GM12878 (cell line): ENCODE measurements at regions not wholly inside any gene's neighbourhood (a gene's known extent, or its start where the extent isn't known, plus 50 kb on each side); places are given as distances from the start of the nearest gene placed in this dataset.

Experiments used
- ATAC-seq: fragments of 200-7000 bp; cut with Tn5 transposase; 3 replicates; pipeline ENCODE4 v1.9.1; 2020; ENCODE audit warnings: mild to moderate bottlenecking, moderate library complexity
- BruUV-seq: library from RNA; stranded (reverse); fragments of 400-500 nt; replicated peaks from 2 replicates; lab custom pipeline; 2021; lab: Mats Ljungman, UMichigan
- CTCF ChIA-PET: fragments of 300-600 bp; sonication (Branson Sonifier 250); formaldehyde crosslinking; extraction: SDS; loops from one replicate; lab custom pipeline; 2021; ENCODE audit warnings: inconsistent platforms; lab: Yijun Ruan, JAX
- POLR2A ChIA-PET: fragments of 350-600 bp; formaldehyde crosslinking; extraction: SDS; loops from one replicate; lab custom pipeline; 2021; ENCODE audit warnings: inconsistent platforms; lab: Charles Lee
- RAD21 ChIA-PET: fragments of 300-600 bp; sonication (Branson Sonifier 250); formaldehyde crosslinking; loops from one replicate; lab custom pipeline; 2023; ENCODE audit warnings: antibody characterized with exemption; ENCODE audit not compliant: unreplicated experiment; lab: Charles Lee
- SMC1A ChIA-PET: fragments of 300-600 bp; sonication (Branson Sonifier 250); formaldehyde crosslinking; loops from one replicate; lab custom pipeline; 2023; ENCODE audit not compliant: unreplicated experiment, uncharacterized antibody; lab: Charles Lee
- DNase-seq: peaks from one replicate; pipeline ENCODE4 v3.0.0-alpha.2; 2011; ENCODE audit warnings: low read depth, low spot score
- FAIRE-seq: peaks from 3 replicates; lab custom pipeline; 2011; peaks lifted over from hg19 to GRCh38; lab: Jason Lieb, UNC
- H2AFZ ChIP-seq: 2 replicates; pipeline ENCODE4 v1.6.0; 2011; ENCODE audit warnings: low read depth, low read length, control low read depth; ENCODE audit not compliant: control insufficient read depth
- H3K27ac ChIP-seq: 2 replicates; pipeline ENCODE4 v1.5.1; 2011; ENCODE audit warnings: control low read depth; ENCODE audit not compliant: control insufficient read depth, insufficient read depth
- H3K27me3 ChIP-seq, 2 experiments: replicated peaks in 1 of 2; 2 replicates each; pipeline versions ENCODE4 v1.6.0 to v1.6.1; 2011; ENCODE audit warnings: low read length in 1 of 2; ENCODE audit not compliant: control insufficient read depth in 2 of 2, insufficient read depth in 2 of 2
- H3K36me3 ChIP-seq, 2 experiments: 2 replicates each; pipeline ENCODE4 v1.5.1; 2011; ENCODE audit warnings: low read length in 1 of 2; ENCODE audit not compliant: control insufficient read depth in 2 of 2, insufficient read depth in 2 of 2
- H3K4me1 ChIP-seq: 2 replicates; pipeline ENCODE4 v1.6.1; 2011; ENCODE audit warnings: mild to moderate bottlenecking, low read length, moderate library complexity, mixed read lengths; ENCODE audit not compliant: control insufficient read depth, insufficient read depth
- H3K4me2 ChIP-seq: 2 replicates; pipeline ENCODE4 v1.6.0; 2011; ENCODE audit warnings: control low read depth; ENCODE audit not compliant: control insufficient read depth, insufficient read depth
- H3K4me3 ChIP-seq: fragments of 200-600 bp; sonication (generic); 2 replicates; pipeline ENCODE4 v1.5.1; 2016
- H3K79me2 ChIP-seq: 2 replicates; pipeline ENCODE4 v1.6.0; 2011; ENCODE audit warnings: low read length; ENCODE audit not compliant: control insufficient read depth, insufficient read depth
- H3K9ac ChIP-seq: 2 replicates; pipeline ENCODE4 v1.8.0; 2011; ENCODE audit warnings: low read length, control low read depth, mixed read lengths; ENCODE audit not compliant: control insufficient read depth, insufficient read depth
- H3K9me3 ChIP-seq: replicated peaks from 3 replicates; pipeline ENCODE4 v1.5.1; 2011; ENCODE audit warnings: mild to moderate bottlenecking, low read length; ENCODE audit not compliant: control insufficient read depth, insufficient read depth
- H4K20me1 ChIP-seq: 2 replicates; pipeline ENCODE4 v1.6.0; 2011; ENCODE audit not compliant: control insufficient read depth, insufficient read depth
- CHD2 ChIP-seq: IDR thresholded peaks from 2 replicates; pipeline ENCODE4 v1.6.1; 2011; ENCODE audit warnings: low read depth, low read length, improper control_type of control experiment, borderline replicate concordance
- CTCF ChIP-seq, 3 experiments: IDR thresholded peaks in 2 of 3; conservative IDR thresholded peaks in 1 of 3; 2 replicates each; pipeline ENCODE4 v1.5.1; 2011; ENCODE audit warnings: low read depth in 3 of 3, low read length in 3 of 3, mild to moderate bottlenecking in 3 of 3, control low read depth in 2 of 3, moderate library complexity in 2 of 3, inconsistent platforms in 1 of 3, mixed read lengths in 1 of 3; ENCODE audit not compliant: control insufficient read depth in 2 of 3, insufficient read depth in 1 of 3; ENCODE audit errors: extremely low read depth in 1 of 3
- EED ChIP-seq: sonication (generic); IDR thresholded peaks from 2 replicates; pipeline ENCODE4 v1.6.1; 2016; ENCODE audit warnings: antibody characterized with exemption, low read depth
- MEF2A ChIP-seq: IDR thresholded peaks from 2 replicates; pipeline ENCODE4 v1.6.1; 2011; ENCODE audit warnings: low read depth, mild to moderate bottlenecking, low read length, moderate library complexity; ENCODE audit not compliant: insufficient read depth
- RAD21 ChIP-seq: IDR thresholded peaks from 2 replicates; pipeline ENCODE4 v1.6.1; 2011; ENCODE audit warnings: mild to moderate bottlenecking, low read depth, low read length, moderate library complexity; ENCODE audit not compliant: insufficient read depth
- SMAD5 ChIP-seq: IDR thresholded peaks from 2 replicates; pipeline ENCODE4 v1.6.1; 2016; ENCODE audit warnings: antibody characterized with exemption, low read depth
- SMC3 ChIP-seq: IDR thresholded peaks from 2 replicates; pipeline ENCODE4 v1.6.1; 2011; ENCODE audit warnings: low read length, improper control_type of control experiment, borderline replicate concordance
- TAF1 ChIP-seq: IDR thresholded peaks from 2 replicates; pipeline ENCODE4 v1.6.1; 2011; ENCODE audit warnings: mild to moderate bottlenecking, low read depth, low read length, borderline replicate concordance
- WGBS: methylation state at CpG from one replicate; pipeline ENCODE4 v1.1.6; 2016; ENCODE audit warnings: low lambda C conversion rate; ENCODE audit not compliant: insufficient replicate concordance, insufficient coverage; ENCODE audit errors: missing lambda C conversion rate; 5-methylcytosine and 5-hydroxymethylcytosine counted together
- in situ Hi-C: fragments of 300-500 bp; cut with MboI; formaldehyde crosslinking; loops from 9 replicates; pipeline ENCODE4 v1.14.3; 2018; ENCODE audit warnings: mixed read lengths
- intact Hi-C: fragments of 100-400 bp; cut with micrococcal nuclease; formaldehyde crosslinking; loops from one replicate; pipeline ENCODE4 v1.14.2; 2022; ENCODE audit not compliant: unreplicated experiment

- Histone ChIP-seq H3K36me3 (no peaks in the 10 kb centered on the region), H3K9ac (no peak overlapping the region), H3K4me1 (no peaks in the 10 kb centered on the region), H3K4me2 (no peak overlapping the region), H3K79me2 (no peaks in the 10 kb centered on the region), H3K27me3 (no peaks in the 10 kb centered on the region), H3K9me3 (no peaks in the 10 kb centered on the region), H4K20me1 (no peaks in the 10 kb centered on the region), H3K27ac (no peak overlapping the region), H2AFZ (no peak overlapping the region), H3K4me3 (no peak overlapping the region)
- POLR2A ChIA-PET: no interaction called here
- RAD21 ChIA-PET: no interaction called here
- SMC1A ChIA-PET: no interaction called here
- CTCF ChIA-PET: interaction anchor here (1.2 to 3.0 kb wide), 4 partner anchors 13 to 1547 kb away, joined by 3 to 24 read pairs (median 4); no protein-coding TSS in a partner anchor
- no TSS peak for BruUV-seq
- in situ Hi-C loops (loop anchor here (5.0 kb wide), 1 partner anchor 1898 kb away; no protein-coding TSS in a partner anchor), intact Hi-C loops (loop anchor here (5.0 kb wide), 1 partner anchor 1553 kb away; no protein-coding TSS in a partner anchor)
- 16% methylated on average over 25 of the region's 25 CpGs for WGBS
- no peak for TF ChIP-seq TAF1
- peak; percentile 57 for TF ChIP-seq RAD21
- TF ChIP-seq CHD2: no peak
- peak; percentile 37; the same call in 1 of the 2 replicates for TF ChIP-seq SMC3
- no peak for TF ChIP-seq SMAD5
- TF ChIP-seq MEF2A: no peak
- no peak for TF ChIP-seq EED
- peak; percentile 64 to 68 (median 65) for TF ChIP-seq CTCF (IDR thresholded peaks at IDR 0.05 in 2 of 3, conservative IDR thresholded peaks at IDR 0.05 in 1 of 3; ENCODE audit: control insufficient read depth in 2 of 3, extremely low read depth in 1 of 3, insufficient read depth in 1 of 3, low read depth in 3 of 3, low read length in 3 of 3)
- peak; percentile 63 for ATAC-seq
- DNase-seq: no peak
- no peak for FAIRE-seq
Observed at GRCh38 chr19:30669329-30670010, 297.3 kb downstream of the ZNF536 start.
